ENCODE measurements at regions not wholly inside any gene's neighbourhood (a gene's known extent, or its start where the extent isn't known, plus 50 kb on each side); places are given as distances from the start of the nearest gene placed in this dataset.

- no peak for TF ChIP-seq CTCF (IDR thresholded peaks at IDR 0.05)
- TF ChIP-seq TCF7L2 (IDR thresholded peaks at IDR 0.05; ENCODE audit: low read depth, low read length): no peak
Observed at GRCh38 chr11:39294648-39295047, 2164.8 kb downstream of the LRRC4C start.

All from Panc1 (cell line).